Stimulated activated CD4-positive, alpha-beta T cell treated with anti-CD3 and anti-CD28 coated beads, Interleukin-1b, Interleukin-23, amount 100 ng/mL, for 24 hours (primary cell): ENCODE measurements at regions not wholly inside any gene's neighbourhood (a gene's known extent, or its start where the extent isn't known, plus 50 kb on each side); places are given as distances from the start of the nearest gene placed in this dataset.

Experiments used
- DNase-seq, 4 experiments: peaks; one replicate each; pipeline ENCODE4 v3.0.0-alpha.2; 2020; ENCODE audit warnings: low read depth in 4 of 4, low spot score in 1 of 4

DNA sequence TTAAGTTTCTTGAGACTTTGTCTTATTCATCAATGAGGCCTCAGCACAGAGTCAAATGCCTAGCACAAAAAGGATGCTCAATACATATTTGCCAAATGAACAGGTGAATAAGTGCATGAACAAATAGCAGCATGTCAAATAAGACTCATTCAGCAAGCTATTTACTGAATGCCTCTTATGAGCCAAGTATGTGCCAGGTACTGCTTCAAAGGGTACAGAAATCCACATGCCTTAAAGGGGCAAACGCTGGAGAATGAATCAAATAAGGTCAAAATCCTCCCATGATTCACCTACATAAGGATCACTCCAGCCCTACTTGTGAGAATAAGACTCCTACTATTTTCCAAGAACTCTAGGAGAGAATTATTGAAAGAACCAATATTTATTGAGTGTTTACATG, 260.2 kb upstream of the CPEB2 start:
- DNase-seq: no peak

DNA sequence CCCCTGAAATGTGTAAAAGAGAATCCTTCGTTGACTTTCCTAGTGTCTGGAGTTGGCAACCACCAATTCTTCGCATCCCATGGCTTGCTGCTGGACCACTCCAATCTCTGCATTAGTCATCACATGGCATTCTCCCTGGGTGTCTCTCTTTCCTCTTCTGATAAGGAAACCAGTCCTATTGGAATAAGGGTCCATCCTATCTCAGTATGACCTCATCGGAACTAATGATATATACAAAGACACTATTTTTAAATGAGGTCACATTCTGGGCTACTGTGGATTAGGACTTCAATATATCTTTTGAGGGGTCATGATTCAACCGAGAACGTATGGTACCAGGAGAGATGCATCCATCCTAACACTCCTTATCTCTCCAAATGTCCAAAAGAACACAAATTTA, 259.1 kb upstream of the CPEB2 start:
- no peak for DNase-seq

DNA sequence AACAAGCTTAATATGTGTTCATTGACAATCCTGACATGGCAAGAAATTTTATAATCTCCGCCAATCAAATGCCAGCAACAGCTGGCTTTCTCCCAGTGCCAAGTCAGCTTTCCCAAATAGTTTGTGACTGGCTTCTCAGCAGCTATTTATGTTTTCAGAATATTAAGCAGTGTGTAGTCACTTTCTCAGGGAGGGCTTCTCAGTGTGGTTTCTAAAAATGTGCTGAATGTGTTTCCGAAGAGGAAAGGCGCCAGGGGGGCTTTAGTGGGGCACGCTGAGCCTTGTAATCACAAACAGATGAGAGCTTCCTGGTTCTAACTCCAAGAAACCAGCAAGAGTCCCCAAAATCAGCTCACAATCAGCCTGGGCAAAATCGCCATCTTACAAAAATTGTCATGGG, 258.7 kb upstream of the CPEB2 start:
- DNase-seq: no peak

DNA sequence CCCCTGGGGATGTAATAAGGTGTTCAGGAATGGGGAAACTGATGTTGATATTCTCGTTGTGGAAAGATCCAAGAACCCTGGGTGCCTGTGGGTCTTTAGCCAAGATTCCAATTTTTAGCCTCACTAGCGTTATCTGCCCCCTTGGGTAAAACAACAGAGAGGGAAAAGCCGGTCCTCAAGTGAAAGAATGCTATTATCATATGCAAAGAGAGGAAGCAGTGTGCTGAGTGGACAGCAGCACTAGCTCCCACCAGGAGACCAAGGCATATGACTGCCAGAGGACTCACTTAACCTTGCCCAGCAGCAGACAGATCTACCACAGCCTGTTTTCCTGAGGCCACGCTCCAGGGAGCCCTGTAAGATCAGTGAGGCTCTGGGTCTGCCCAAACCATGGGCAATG, 257.9 kb upstream of the CPEB2 start:
- no peak for DNase-seq

DNA sequence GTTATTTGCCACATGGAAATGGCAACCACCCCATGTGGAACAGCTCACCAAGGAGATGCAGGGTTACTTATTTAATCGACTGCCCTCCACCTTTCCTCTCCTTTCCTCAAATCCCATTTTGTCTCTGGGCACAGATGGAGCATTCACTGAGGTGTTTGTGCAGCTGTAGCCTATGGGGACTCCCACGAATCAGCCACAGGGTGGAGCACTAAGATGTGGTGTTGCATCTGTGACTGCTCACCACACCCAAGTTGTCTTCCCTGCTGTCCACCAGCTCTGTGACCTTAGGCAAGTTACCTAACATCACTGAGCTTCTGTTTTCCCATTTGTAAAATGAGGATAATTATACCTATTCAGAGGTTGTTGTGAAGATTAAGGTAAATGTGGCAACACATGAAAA, 252.4 kb upstream of the CPEB2 start:
- no peak for DNase-seq

DNA sequence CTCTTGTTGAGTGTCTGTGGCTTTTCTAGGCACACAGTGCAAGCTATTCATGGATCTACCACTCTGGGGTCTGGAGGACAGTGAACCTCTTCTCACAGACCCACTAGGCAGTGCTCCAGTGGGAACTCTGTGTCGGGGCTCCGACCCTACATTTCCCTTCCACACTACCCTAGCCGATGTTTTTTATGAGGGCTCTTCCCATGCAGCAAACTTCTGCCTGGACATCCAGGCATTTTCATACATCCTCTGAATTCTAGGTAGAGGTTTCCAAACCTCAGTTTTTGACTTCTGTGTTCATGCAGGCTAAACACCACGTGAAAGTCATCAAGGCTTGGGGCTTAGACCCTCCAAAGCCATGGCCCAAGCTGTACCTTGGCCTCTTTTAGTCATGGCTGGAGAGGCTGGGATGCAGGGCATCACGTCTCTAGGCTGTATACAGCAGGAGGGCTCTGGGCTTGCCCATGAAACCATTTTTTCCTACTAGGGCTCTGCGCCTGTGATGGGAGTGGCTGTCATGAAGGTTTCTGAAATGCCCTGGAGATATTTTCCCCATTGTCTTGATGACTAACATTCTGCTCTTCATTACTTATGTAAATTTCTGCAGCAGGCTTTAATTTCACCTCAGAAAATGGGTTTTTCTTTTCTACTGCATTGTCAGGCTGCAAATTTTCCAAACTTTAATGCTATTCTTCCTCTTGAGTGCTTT, 249.8 kb upstream of the CPEB2 start:
- no peak for DNase-seq

DNA sequence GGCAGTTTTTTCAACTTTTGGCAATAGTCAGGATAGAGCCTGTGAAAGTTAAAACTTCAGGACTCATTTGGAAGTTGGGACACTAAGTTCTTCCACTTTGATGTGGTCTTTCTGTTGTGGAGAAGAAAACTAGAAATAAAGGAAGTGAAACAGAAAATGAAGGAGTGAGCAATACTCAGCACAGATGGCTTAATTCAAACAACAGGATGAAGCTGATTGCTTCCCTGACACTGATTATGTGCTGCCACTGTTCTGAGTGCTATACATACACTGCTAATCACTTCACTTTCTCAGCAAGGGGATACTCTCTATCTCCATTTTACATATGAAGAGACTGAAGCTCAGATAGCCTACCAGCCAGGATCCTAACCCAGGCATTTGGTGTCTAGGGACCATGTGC, 235.1 kb upstream of the CPEB2 start:
- DNase-seq: no peak

DNA sequence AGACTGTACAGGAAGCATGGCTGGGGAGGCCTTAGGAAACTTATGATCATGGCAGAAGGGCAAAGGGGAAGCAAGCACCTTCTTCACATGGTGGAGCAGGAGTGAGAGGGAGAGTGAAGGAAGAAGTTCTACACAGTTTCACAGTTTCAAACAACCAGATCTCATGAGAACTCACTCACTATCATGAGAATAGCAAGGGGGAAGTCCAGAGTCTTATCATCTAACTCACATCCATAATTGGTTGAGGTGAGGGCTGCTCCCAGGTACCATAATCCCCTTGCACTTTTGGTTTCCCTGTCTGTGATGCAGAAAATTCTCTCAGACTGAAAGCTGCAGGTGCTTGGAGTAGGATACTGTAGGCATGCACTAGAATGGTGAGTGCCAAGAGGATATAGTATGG, 233.8 kb upstream of the CPEB2 start:
- DNase-seq: no peak

DNA sequence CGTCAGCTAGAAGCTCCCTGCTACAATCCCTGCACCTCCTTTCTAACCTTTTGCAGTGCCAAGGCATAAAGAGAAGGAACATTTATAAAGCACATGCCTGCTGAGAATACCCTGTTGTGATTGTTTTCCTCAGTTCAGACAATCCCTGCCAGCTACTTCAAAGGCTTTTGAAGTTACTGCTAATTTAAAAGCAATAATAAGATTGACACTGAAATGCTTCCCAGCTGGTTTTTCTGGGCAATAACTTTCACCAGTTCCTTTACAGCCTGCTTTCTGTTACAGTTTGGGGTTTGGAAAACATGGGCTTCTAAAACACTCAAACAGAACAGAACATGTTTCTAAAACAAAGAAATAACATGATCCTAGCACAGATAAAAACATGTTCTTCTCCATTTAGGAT, 232.3 kb upstream of the CPEB2 start:
- no peak for DNase-seq

DNA sequence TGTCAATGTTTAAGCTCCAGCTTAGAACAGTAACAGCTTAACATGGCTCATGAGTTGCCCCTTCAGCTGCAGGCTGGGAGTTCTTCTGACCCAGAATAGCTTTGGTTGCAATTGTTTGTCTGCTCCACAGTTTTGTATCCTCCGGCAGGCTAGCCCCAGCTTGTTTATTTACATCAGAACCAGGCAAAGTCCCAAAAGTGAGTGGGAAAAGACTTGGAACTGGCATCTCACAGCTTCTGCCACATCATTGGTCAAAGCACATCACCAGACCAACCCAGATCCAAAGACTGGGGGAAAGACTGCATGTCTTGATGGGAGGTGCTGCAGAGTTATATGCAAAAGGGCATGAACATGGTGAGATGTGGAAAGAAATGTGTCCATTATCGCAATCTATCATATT, 231.2 kb upstream of the CPEB2 start:
- DNase-seq: no peak

DNA sequence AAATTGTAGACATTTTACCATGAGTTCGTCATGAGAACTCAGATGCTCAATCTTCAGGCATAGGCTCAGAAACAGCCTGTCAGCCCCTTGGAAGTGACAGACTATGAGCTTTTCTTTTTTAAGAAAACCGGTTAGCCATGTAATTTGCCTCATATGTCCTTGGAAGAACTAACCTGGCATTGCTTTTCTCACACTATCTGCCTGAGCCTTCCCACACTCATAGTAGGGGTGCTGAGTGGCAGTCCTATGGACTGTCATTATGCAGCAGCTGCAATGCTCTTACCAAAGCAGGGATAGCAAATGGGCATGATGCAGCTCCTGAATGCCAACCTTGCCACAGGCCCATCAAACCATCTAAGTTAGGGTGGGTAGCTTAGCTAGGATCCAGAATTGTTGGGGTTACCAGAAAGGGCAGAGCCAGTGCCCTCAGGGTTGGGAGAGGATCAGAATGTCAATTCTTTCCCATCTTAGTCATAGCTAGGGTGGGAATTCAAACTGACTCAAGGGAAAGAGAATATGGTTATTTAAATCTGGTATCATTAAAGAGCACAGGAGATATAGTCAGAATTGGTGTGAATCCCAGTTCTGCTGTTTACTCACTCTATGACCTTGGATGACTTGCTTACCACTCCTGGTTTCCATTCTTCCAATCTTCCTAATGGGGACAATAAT, 230.6 kb upstream of the CPEB2 start:
- DNase-seq: no peak

DNA sequence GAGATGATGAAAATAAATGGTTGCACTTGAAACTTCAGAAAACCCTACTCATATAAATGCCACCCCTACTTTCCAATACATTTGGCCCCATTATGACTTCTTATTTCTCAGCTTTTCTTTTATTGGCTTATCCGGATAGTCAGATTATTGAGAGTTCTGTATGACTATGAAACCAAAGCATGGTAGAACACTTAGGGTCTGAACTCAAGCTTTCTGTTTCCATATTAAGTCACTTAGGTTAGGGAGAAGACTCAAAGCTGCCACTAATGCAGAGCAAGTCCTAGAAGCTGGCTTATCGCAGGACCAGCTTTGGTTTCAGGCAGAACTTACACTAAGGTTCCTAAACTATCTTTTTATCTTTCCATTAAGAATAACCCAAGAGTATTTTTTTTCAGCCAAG, 229.9 kb upstream of the CPEB2 start:
- DNase-seq: no peak

DNA sequence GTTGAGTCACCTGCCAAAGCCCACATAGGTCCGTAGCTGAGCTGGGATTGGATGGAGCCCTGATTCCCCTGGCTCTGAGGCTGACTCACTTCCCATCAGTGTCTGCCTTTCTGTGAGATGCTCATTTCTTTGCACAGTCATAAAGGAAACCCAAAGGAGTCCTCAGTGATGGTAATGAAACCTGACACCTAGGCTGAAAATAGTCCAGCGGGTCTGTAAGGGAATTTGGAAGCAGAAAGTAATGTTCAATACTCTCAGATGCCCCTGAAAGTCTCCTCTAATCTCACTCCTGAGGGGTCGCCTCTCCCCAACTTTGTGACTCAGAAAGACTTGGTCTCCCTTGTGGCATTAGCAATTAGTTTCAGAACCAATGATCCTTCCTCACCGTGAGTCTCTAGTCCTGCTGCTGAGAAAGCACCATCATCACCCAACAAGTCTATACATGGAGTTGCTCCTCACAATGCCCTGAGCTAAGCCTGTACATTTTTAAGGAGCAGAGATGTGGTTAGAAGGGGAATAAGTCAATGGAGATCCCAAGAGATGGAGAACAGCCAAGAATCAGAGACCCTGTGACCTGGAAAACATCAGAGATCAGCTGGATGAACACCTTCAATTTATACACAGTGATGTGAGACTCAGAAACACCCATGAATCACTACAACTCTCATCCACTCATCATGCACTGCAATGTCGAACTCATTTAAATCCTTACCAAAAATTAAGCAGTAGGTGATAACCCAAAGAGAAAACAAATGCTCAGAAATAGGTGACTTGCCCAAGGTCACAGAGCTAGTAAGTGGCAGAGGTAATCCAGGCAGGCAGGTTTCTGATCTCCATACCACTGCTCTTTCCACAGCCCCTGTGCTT, 219.0 kb upstream of the CPEB2 start:
- DNase-seq: peak in 2 of 4 experiments; percentile 15 to 47

DNA sequence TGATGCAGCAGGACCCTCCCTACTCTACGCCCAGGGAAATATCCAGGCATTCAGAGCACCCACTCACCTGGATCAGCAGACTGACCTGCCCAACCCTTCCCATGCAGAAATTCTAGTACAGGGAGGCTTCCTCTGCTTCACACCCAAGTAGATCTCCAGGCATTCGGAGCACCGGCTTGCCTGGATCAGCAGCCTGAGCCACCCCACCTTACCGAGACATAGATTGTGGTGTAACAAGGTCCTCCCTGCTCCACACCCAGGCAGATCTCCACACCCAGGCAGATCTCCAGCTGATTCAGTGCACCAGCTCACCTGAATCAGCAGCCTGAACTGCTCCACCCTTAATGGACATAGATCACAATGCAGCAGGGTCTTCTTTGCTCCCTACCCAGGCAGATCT, 215.1 kb upstream of the CPEB2 start:
- no peak for DNase-seq

DNA sequence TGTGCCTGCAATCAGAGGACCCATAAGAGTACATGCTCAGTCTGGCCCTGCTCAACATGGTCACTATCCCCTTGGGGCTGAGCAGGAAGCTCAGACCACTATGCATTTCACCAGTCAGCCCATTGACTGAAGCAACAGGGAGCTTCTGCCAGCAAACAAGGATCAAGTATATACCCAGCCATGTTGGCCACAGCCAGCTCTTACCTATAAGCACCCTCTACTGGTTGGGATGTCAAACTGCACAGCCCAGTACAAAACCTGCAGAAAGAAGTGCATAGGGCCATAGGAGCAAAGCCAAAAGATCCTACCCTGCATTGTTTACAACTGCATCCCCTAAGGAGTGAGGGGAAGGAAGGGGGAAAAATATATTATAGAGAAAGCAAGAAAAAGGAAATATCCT, 214.4 kb upstream of the CPEB2 start:
- peak in 1 of 4 experiments; percentile 2 for DNase-seq

DNA sequence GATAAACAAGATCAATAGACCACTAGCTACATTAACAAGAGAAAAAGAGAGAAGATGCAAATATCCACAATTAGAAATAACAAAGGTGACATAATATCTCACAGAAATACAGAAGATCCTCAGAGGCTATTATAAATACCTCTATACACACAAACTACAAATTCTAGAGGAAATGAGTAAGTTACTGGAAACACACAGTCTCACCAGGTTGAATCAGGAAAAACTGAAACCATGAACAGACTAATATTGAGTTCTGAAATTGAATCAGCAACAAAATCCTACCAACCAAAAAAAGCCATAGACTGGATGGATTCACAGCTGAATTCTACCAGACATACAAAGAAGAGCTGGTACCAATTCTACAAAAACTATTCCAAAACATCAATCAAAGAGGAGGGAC, 211.8 kb upstream of the CPEB2 start:
- DNase-seq: no peak

DNA sequence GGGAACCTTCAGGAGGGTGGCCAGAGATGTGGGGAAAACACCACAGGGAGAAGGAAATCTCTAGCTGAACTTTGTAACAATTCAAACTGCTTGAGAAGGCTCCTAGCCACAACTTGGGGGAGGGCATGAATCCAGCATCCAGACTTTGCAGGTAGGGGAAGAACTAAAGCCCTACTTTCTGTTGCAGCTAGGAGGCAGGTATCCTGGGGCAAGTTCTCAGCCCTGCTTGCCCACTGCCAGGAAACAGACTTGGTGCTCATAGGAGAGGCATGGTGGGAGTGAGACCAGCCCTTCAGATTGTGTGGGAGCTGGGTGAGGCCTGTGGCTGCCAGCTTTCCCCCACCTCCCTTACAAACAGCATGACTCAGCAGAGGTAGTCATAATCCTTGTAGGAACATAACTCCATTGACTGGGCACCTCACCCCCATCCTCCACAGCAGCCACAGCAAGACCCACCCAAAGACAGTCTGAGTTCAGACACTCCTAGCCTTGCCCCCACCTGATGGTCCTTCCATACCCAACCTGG, 209.5 kb upstream of the CPEB2 start:
- no peak for DNase-seq

DNA sequence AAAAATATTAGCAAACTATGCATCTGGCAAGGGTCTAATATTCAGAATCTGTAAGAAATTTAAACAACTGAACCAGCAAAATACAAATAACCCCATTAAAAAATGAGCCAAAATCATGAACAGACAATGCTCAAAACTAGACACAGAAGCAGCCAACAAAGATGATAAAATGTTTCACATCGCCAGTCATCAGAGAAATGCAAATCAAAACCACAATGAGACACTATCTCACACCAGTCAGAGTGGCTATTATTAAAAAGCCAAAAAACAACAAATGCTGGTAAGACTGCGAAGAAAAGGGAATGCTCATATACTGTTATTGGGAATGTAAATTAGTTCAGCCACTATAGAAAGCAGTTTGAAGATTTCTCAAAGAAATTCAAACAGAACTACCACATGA, 201.3 kb upstream of the CPEB2 start:
- DNase-seq: no peak

DNA sequence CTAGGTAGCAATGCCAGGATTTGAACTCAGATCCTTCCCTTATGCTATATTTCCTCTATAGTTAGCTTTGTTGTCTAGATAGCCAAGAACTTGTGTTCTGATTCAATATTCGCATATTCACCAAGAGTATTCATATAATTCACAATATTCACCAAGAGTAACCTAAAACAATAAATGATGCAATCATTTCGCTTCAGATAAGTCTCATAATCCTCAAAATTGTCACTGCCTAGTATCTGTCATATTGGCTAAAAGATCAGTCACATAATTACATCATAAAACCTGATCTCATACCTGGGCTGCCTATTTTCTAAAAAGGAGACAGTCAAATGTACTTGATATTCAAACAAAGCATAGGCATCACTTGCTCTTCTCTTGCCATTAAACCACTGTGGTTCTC, 199.7 kb upstream of the CPEB2 start:
- DNase-seq: no peak

DNA sequence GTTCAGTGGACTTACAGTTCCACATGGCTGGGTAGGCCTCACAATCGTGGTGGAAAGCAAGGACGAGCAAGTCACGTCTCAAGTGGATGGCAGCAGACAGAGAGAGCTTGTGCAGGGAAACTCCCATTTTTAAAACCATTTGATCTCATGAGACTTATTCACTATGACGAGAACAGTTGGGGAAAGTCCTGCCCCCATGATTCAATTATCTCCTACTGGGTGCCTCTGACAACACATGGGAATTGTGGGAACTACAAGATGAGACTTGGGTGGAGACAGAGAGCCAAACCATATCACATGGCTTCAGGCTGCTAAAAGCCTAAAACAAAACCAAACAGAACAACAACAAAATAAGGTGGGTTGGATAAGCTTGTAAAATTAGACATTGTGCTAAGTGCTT, 194.4 kb upstream of the CPEB2 start:
- no peak for DNase-seq

DNA sequence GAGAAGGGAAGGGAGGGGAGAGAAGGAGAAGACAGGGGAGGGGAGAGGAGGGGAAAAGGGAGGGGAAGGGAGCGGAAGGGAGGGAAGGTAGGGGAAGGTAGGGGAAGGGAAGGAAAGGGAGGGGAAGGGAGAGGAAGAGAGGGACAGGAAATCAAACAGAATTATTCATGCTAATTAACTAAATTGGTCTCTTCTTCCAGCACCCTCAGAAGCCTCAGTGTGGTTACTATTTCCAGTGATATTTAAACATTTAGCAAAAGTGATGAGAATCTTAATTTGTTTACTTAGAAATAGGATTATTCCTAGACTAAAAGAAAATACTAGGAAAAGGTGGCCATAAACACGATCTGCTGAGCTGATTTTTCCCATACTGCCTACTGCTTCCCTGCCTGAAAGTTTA, 193.1 kb upstream of the CPEB2 start:
- no peak for DNase-seq

DNA sequence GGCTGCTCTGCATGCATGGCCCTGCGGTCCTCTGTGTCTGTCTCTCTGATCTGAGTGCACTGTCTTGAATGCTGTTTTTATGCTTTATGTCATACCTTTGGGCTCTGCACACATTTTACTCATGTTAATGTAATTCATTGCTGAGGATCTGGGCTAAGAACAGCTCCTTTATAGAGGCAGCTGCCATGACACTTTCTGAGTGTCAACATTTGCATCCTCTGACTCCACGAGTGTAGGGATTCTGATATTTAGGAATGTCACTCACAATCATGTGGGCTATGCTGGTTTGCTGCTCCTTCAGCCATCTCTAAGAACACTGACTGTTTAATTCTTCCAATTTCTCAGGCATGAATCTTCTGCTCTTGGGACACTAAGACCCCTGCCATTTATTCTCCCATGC, 192.2 kb upstream of the CPEB2 start:
- DNase-seq: no peak
